OCI-LY7 (cell line): ENCODE measurements at regions not wholly inside any gene's neighbourhood (a gene's known extent, or its start where the extent isn't known, plus 50 kb on each side); places are given as distances from the start of the nearest gene placed in this dataset.

Source experiments
- BruUV-seq: library from RNA; stranded (reverse); fragments of 400-500 nt; replicated peaks from 2 replicates; lab custom pipeline; 2021; lab: Mats Ljungman, UMichigan
- CTCF ChIA-PET: fragments of 300-600 bp; sonication (Branson Sonifier 250); formaldehyde crosslinking; loops from one replicate; lab custom pipeline; 2022; ENCODE audit warnings: antibody characterized with exemption; ENCODE audit not compliant: unreplicated experiment; lab: Charles Lee
- POLR2A ChIA-PET: fragments of 300-600 bp; sonication (Branson Sonifier 250); formaldehyde crosslinking; loops from one replicate; lab custom pipeline; 2022; ENCODE audit warnings: antibody characterized with exemption; lab: Charles Lee
- DNase-seq: peaks from one replicate; pipeline ENCODE4 v3.0.0-alpha.2; 2015; ENCODE audit warnings: low spot score
- H2AFZ ChIP-seq: fragments of 200-600 bp; sonication (generic), shearing (Covaris generic); 2 replicates; pipeline ENCODE4 v1.6.1; 2014; ENCODE audit warnings: mild to moderate bottlenecking, antibody characterized with exemption, low read length, moderate library complexity
- H3K27ac ChIP-seq: fragments of 200-600 bp; sonication (generic); 2 replicates; pipeline ENCODE4 v1.5.1; 2014; ENCODE audit warnings: mixed run types, low read depth, mild to moderate bottlenecking, moderate library complexity, low read length, inconsistent platforms; ENCODE audit not compliant: poor library complexity, severe bottlenecking
- H3K36me3 ChIP-seq: fragments of 200-600 bp; sonication (generic); 2 replicates; pipeline ENCODE4 v1.6.1; 2014; ENCODE audit warnings: mild to moderate bottlenecking, antibody characterized with exemption, low read length, moderate library complexity, mixed read lengths; ENCODE audit not compliant: insufficient read depth
- H3K4me1 ChIP-seq: fragments of 200-600 bp; sonication (generic); 2 replicates; pipeline ENCODE4 v1.5.1; 2014; ENCODE audit warnings: mild to moderate bottlenecking, low read length; ENCODE audit not compliant: insufficient read depth, poor library complexity, severe bottlenecking
- H3K4me2 ChIP-seq: fragments of 200-600 bp; sonication (generic); 2 replicates; pipeline ENCODE4 v1.6.1; 2014; ENCODE audit warnings: mild to moderate bottlenecking, low read length
- H3K4me3 ChIP-seq: fragments of 200-600 bp; sonication (generic); 2 replicates; pipeline ENCODE4 v1.5.1; 2014; ENCODE audit warnings: mild to moderate bottlenecking, low read depth, low read length; ENCODE audit not compliant: poor library complexity, severe bottlenecking
- H3K79me2 ChIP-seq: fragments of 200-600 bp; sonication (generic); 2 replicates; pipeline ENCODE4 v1.6.1; 2016; ENCODE audit warnings: low read depth, mild to moderate bottlenecking, low read length, moderate library complexity, mixed read lengths; ENCODE audit not compliant: insufficient read depth
- H3K9me2 ChIP-seq: fragments of 200-600 bp; sonication (generic); 2 replicates; pipeline ENCODE4 v1.6.1; 2016; ENCODE audit warnings: mild to moderate bottlenecking, low read length, mixed read lengths; ENCODE audit not compliant: insufficient read depth
- H3K9me3 ChIP-seq: fragments of 200-600 bp; sonication (generic); 2 replicates; pipeline ENCODE4 v1.6.1; 2014; ENCODE audit warnings: mild to moderate bottlenecking, mixed run types, low read length, mixed read lengths
- H4K20me1 ChIP-seq: fragments of 200-600 bp; sonication (generic); 2 replicates; pipeline ENCODE4 v1.6.1; 2014; ENCODE audit warnings: mild to moderate bottlenecking, antibody characterized with exemption, low read length, moderate library complexity, mixed read lengths; ENCODE audit not compliant: insufficient read depth
- CTCF ChIP-seq: fragments of 200-600 bp; sonication (generic); conservative IDR thresholded peaks from 2 replicates; pipeline ENCODE4 v1.5.1; 2014; ENCODE audit warnings: mild to moderate bottlenecking, antibody characterized with exemption, low read length, moderate library complexity, mixed read lengths
- EZH2phosphoT487 ChIP-seq: fragments of 200-600 bp; sonication (generic); IDR thresholded peaks from 2 replicates; pipeline ENCODE4 v1.6.1; 2018; ENCODE audit warnings: low read depth, borderline replicate concordance, mild to moderate bottlenecking, mixed run types, antibody characterized with exemption, low read length, moderate library complexity, mixed read lengths
- intact Hi-C: fragments of 100-400 bp; cut with micrococcal nuclease; formaldehyde crosslinking; loops from one replicate; pipeline ENCODE4 v1.10.0; 2022; ENCODE audit not compliant: unreplicated experiment

GRCh38 chr10:111556666-111557065, 479.8 kb downstream of the ADRA2A start:
- DNase-seq, result no peak
- Histone ChIP-seq H4K20me1 (no peaks in the 10 kb centered on the region), H3K9me2 (no peaks in the 10 kb centered on the region), H3K4me2 (no peak overlapping the region), H3K36me3 (no peaks in the 10 kb centered on the region), H3K9me3 (no peaks in the 10 kb centered on the region), H3K79me2 (no peaks in the 10 kb centered on the region), H2AFZ (no peak overlapping the region), H3K4me3 (no peak overlapping the region), H3K4me1 (no peaks in the 10 kb centered on the region), H3K27ac (no peak overlapping the region)
- TF ChIP-seq CTCF (no peak), EZH2phosphoT487 (no peak)
- ChIA-PET CTCF (no interaction called here), POLR2A (no interaction called here)
- no TSS peak for BruUV-seq
- intact Hi-C loops, result no loop called here

GRCh38 chr10:111558211-111558610, 481.4 kb downstream of the ADRA2A start:
- H3K4me2 ChIP-seq, result no peak overlapping the region
- BruUV-seq, result no TSS peak
- CTCF ChIA-PET, result no interaction called here
- H3K4me1 ChIP-seq, result no peaks in the 10 kb centered on the region
- no peaks in the 10 kb centered on the region for H3K9me3 ChIP-seq
- no peak overlapping the region for H3K4me3 ChIP-seq
- TF ChIP-seq CTCF (no peak), EZH2phosphoT487 (no peak)
- H2AFZ ChIP-seq, result no peak overlapping the region
- no peaks in the 10 kb centered on the region for H4K20me1 ChIP-seq
- POLR2A ChIA-PET, result interaction anchor here (0.6 kb wide), 2 partner anchors 183 to 1142 kb away, joined by 3 to 4 read pairs; no protein-coding TSS in a partner anchor
- no peak for DNase-seq
- intact Hi-C loops, result no loop called here
- H3K36me3 ChIP-seq, result no peaks in the 10 kb centered on the region
- no peak overlapping the region for H3K27ac ChIP-seq
- no peaks in the 10 kb centered on the region for H3K9me2 ChIP-seq
- H3K79me2 ChIP-seq, result no peaks in the 10 kb centered on the region

GRCh38 chr10:111560027-111560426, 483.2 kb downstream of the ADRA2A start:
- no peak overlapping the region for H3K4me2 ChIP-seq
- no peaks in the 10 kb centered on the region for H3K9me2 ChIP-seq
- BruUV-seq, result no TSS peak
- POLR2A ChIA-PET, result no interaction called here
- CTCF ChIA-PET, result no interaction called here
- no peak overlapping the region for H3K27ac ChIP-seq
- no peak for DNase-seq
- no peaks in the 10 kb centered on the region for H3K4me1 ChIP-seq
- no peak overlapping the region for H3K4me3 ChIP-seq
- no peak for TF ChIP-seq CTCF
- no peaks in the 10 kb centered on the region for H3K79me2 ChIP-seq
- H3K9me3 ChIP-seq, result no peaks in the 10 kb centered on the region
- H4K20me1 ChIP-seq, result no peaks in the 10 kb centered on the region
- no peaks in the 10 kb centered on the region for H3K36me3 ChIP-seq
- no peak overlapping the region for H2AFZ ChIP-seq
- intact Hi-C loops, result no loop called here
